ENCODE measurements at regions not wholly inside any gene's neighbourhood (a gene's known extent, or its start where the extent isn't known, plus 50 kb on each side); places are given as distances from the start of the nearest gene placed in this dataset.

- TF ChIP-seq EZH2 (IDR thresholded peaks at IDR 0.05; ENCODE audit: low read length), result no peak
- TF ChIP-seq, protein P1, sequence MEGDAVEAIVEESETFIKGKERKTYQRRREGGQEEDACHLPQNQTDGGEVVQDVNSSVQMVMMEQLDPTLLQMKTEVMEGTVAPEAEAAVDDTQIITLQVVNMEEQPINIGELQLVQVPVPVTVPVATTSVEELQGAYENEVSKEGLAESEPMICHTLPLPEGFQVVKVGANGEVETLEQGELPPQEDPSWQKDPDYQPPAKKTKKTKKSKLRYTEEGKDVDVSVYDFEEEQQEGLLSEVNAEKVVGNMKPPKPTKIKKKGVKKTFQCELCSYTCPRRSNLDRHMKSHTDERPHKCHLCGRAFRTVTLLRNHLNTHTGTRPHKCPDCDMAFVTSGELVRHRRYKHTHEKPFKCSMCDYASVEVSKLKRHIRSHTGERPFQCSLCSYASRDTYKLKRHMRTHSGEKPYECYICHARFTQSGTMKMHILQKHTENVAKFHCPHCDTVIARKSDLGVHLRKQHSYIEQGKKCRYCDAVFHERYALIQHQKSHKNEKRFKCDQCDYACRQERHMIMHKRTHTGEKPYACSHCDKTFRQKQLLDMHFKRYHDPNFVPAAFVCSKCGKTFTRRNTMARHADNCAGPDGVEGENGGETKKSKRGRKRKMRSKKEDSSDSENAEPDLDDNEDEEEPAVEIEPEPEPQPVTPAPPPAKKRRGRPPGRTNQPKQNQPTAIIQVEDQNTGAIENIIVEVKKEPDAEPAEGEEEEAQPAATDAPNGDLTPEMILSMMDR (optimal IDR thresholded peaks at IDR 0.05 in 1 of 3, IDR thresholded peaks at IDR 0.05 in 1 of 3, conservative IDR thresholded peaks at IDR 0.05 in 1 of 3; ENCODE audit: extremely low read depth in 1 of 3, insufficient read depth in 2 of 3, low read length in 3 of 3), result no peak
Observed at GRCh38 chr6:50925981-50926380, 107.3 kb downstream of the TFAP2B start.

All from keratinocyte (primary cell).